CD4-positive, alpha-beta T cell treated with Interleukin-10 for 1 hour (primary cell): ENCODE measurements at regions not wholly inside any gene's neighbourhood (a gene's known extent, or its start where the extent isn't known, plus 50 kb on each side); places are given as distances from the start of the nearest gene placed in this dataset.
"Not testable (repeated sequence)": the region's sequence is repeated elsewhere in the genome, so short reads cannot be mapped to it uniquely, and the experiment has no call there.

Source experiments
- DNase-seq: peaks from one replicate; pipeline ENCODE4 v3.0.0-alpha.2; 2020

- no peak for DNase-seq
These were observed 401.9 kb downstream of the LNPK start for GRCh38 chr2:175599966-175600831.

- DNase-seq: no peak
These were observed 404.8 kb downstream of the LNPK start for GRCh38 chr2:175597286-175597685.

GRCh38 chr2:175595139-175595538 lies 406.9 kb downstream of the LNPK start:
- DNase-seq: no peak

GRCh38 chr2:175593686-175594525 lies 408.2 kb downstream of the LNPK start:
- not testable (repeated sequence) for DNase-seq

GRCh38 chr2:175588213-175588612 lies 406.7 kb upstream of the ATP5MC3 start:
- DNase-seq: not testable (repeated sequence)

GRCh38 chr2:175585496-175585895 lies 404.0 kb upstream of the ATP5MC3 start:
- no peak for DNase-seq

- DNase-seq: no peak
These were observed 399.1 kb upstream of the ATP5MC3 start for GRCh38 chr2:175580652-175581051.

- no peak for DNase-seq
These were observed 398.1 kb upstream of the ATP5MC3 start for GRCh38 chr2:175579646-175580045.

- no peak for DNase-seq
These were observed 396.0 kb upstream of the ATP5MC3 start for GRCh38 chr2:175577368-175577970.

- DNase-seq: no peak
These were observed 395.4 kb upstream of the ATP5MC3 start for GRCh38 chr2:175576875-175577274.

GRCh38 chr2:175576270-175576669 lies 394.8 kb upstream of the ATP5MC3 start:
- no peak for DNase-seq

GRCh38 chr2:175575346-175576258 lies 394.1 kb upstream of the ATP5MC3 start:
- peak; percentile 14 for DNase-seq

- no peak for DNase-seq
These were observed 392.6 kb upstream of the ATP5MC3 start for GRCh38 chr2:175574069-175574468.

GRCh38 chr2:175571078-175571653 lies 389.7 kb upstream of the ATP5MC3 start:
- DNase-seq: no peak

- no peak for DNase-seq
These were observed 386.7 kb upstream of the ATP5MC3 start for GRCh38 chr2:175568109-175568730.

GRCh38 chr2:175567435-175568061 lies 386.0 kb upstream of the ATP5MC3 start:
- DNase-seq: no peak

GRCh38 chr2:175560521-175561169 lies 379.1 kb upstream of the ATP5MC3 start:
- DNase-seq: no peak

GRCh38 chr2:175559613-175560012 lies 378.1 kb upstream of the ATP5MC3 start:
- no peak for DNase-seq

- no peak for DNase-seq
These were observed 376.4 kb upstream of the ATP5MC3 start for GRCh38 chr2:175557810-175558377.

- DNase-seq: no peak
These were observed 372.4 kb upstream of the ATP5MC3 start for GRCh38 chr2:175553910-175554309.
